Loucy (cell line): ENCODE measurements at regions not wholly inside any gene's neighbourhood (a gene's known extent, or its start where the extent isn't known, plus 50 kb on each side); places are given as distances from the start of the nearest gene placed in this dataset.
"Not testable (repeated sequence)": the region's sequence is repeated elsewhere in the genome, so short reads cannot be mapped to it uniquely, and the experiment has no call there.

Experiments
- H2AFZ ChIP-seq: fragments of 200-600 bp; sonication (generic); 2 replicates; pipeline ENCODE4 v1.6.0; 2016; ENCODE audit warnings: antibody characterized with exemption, mild to moderate bottlenecking, low read length, moderate library complexity
- H3F3A ChIP-seq: fragments of 200-600 bp; 2 replicates; pipeline ENCODE4 v1.6.0; 2016; ENCODE audit warnings: antibody characterized with exemption, low read depth, mild to moderate bottlenecking
- H3K27me3 ChIP-seq: fragments of 200-600 bp; sonication (generic); 2 replicates; pipeline ENCODE4 v1.6.1; 2014; ENCODE audit warnings: low read length, mild to moderate bottlenecking; ENCODE audit not compliant: insufficient read depth, poor library complexity, severe bottlenecking
- H3K36me3 ChIP-seq: fragments of 200-600 bp; sonication (generic); 2 replicates; pipeline ENCODE4 v1.6.1; 2016; ENCODE audit warnings: low read length; ENCODE audit not compliant: insufficient read depth
- H3K4me1 ChIP-seq: fragments of 200-600 bp; sonication (generic); 2 replicates; pipeline ENCODE4 v1.5.1; 2014; ENCODE audit warnings: low read length, mild to moderate bottlenecking; ENCODE audit not compliant: insufficient read depth, poor library complexity, severe bottlenecking
- H3K4me2 ChIP-seq: fragments of 200-600 bp; sonication (generic); 2 replicates; pipeline ENCODE4 v1.6.0; 2014; ENCODE audit warnings: antibody characterized with exemption, low read length, low read depth, mild to moderate bottlenecking; ENCODE audit not compliant: poor library complexity, severe bottlenecking
- H3K4me3 ChIP-seq: fragments of 200-600 bp; sonication (generic); 2 replicates; pipeline ENCODE4 v1.5.1; 2014; ENCODE audit warnings: low read length, mild to moderate bottlenecking, mixed read lengths; ENCODE audit not compliant: poor library complexity, severe bottlenecking
- H3K79me2 ChIP-seq: fragments of 200-600 bp; sonication (generic); 2 replicates; pipeline ENCODE4 v1.6.1; 2014; ENCODE audit warnings: low read length; ENCODE audit not compliant: insufficient read depth
- H3K9ac ChIP-seq: fragments of 200-600 bp; sonication (generic); 2 replicates; pipeline ENCODE4 v1.6.0; 2014; ENCODE audit warnings: mild to moderate bottlenecking, low read depth, low read length, moderate library complexity; ENCODE audit not compliant: poor library complexity, severe bottlenecking
- H3K9me2 ChIP-seq: fragments of 200-600 bp; sonication (generic); replicated peaks from 2 replicates; pipeline ENCODE4 v1.6.1; 2016; ENCODE audit warnings: low read depth, low read length, mixed read lengths
- H3K9me3 ChIP-seq: fragments of 200-600 bp; sonication (generic); 2 replicates; pipeline ENCODE4 v1.6.1; 2014; ENCODE audit warnings: mild to moderate bottlenecking, antibody characterized with exemption, low read length, low read depth; ENCODE audit not compliant: insufficient read depth
- H4K20me1 ChIP-seq: fragments of 200-600 bp; sonication (generic); 2 replicates; pipeline ENCODE4 v1.6.0; 2014; ENCODE audit warnings: antibody characterized with exemption, low read length, mild to moderate bottlenecking; ENCODE audit not compliant: insufficient read depth, poor library complexity, severe bottlenecking
- EZH2phosphoT487 ChIP-seq: fragments of 200-600 bp; IDR thresholded peaks from 2 replicates; pipeline ENCODE4 v1.6.1; 2018; ENCODE audit warnings: antibody characterized with exemption, mild to moderate bottlenecking, moderate library complexity, borderline replicate concordance
- TF ChIP-seq, protein P1 (sequence below): fragments of 200-600 bp; sonication (generic); conservative IDR thresholded peaks from 2 replicates; pipeline ENCODE4 v1.5.1; 2014; ENCODE audit warnings: mild to moderate bottlenecking, antibody characterized with exemption, low read length

DNA sequence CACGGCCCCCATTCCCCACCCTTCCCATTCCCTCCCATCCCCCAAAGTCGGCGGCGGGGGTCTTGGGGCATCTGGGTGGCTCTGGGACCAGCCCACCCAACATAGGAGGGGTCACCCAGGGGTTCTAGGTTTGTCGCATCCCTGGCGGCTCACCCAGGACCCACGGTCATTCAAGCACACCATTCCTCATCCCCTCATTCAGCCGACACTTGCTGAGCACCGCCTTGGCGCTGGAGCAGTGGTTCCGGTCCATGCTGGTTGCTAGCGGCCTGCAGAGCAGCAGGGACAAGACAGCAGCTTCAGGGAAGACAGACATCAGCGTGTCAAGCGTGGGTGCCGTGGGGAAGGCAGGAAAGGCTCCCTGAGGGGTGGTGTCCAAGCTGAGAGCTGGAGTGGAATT lies 50.5 kb upstream of the OTOS start:
- Histone ChIP-seq H3K4me1 (no peaks in the 10 kb centered on the region), H3K27me3 (no peaks in the 10 kb centered on the region), H3K36me3 (no peaks in the 10 kb centered on the region), H3K4me2 (no peak overlapping the region), H2AFZ (no peak overlapping the region), H4K20me1 (no peaks in the 10 kb centered on the region), H3K4me3 (no peak overlapping the region), H3K9me3 (peaks cover 10% of the 10 kb centered on the region; the same call in 1 of the 2 replicates), H3F3A (no peaks in the 10 kb centered on the region), H3K9ac (no peak overlapping the region), H3K9me2 (no peaks in the 10 kb centered on the region), H3K79me2 (no peaks in the 10 kb centered on the region)
- TF ChIP-seq, protein P1, sequence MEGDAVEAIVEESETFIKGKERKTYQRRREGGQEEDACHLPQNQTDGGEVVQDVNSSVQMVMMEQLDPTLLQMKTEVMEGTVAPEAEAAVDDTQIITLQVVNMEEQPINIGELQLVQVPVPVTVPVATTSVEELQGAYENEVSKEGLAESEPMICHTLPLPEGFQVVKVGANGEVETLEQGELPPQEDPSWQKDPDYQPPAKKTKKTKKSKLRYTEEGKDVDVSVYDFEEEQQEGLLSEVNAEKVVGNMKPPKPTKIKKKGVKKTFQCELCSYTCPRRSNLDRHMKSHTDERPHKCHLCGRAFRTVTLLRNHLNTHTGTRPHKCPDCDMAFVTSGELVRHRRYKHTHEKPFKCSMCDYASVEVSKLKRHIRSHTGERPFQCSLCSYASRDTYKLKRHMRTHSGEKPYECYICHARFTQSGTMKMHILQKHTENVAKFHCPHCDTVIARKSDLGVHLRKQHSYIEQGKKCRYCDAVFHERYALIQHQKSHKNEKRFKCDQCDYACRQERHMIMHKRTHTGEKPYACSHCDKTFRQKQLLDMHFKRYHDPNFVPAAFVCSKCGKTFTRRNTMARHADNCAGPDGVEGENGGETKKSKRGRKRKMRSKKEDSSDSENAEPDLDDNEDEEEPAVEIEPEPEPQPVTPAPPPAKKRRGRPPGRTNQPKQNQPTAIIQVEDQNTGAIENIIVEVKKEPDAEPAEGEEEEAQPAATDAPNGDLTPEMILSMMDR: no peak
- no peak for TF ChIP-seq EZH2phosphoT487

DNA sequence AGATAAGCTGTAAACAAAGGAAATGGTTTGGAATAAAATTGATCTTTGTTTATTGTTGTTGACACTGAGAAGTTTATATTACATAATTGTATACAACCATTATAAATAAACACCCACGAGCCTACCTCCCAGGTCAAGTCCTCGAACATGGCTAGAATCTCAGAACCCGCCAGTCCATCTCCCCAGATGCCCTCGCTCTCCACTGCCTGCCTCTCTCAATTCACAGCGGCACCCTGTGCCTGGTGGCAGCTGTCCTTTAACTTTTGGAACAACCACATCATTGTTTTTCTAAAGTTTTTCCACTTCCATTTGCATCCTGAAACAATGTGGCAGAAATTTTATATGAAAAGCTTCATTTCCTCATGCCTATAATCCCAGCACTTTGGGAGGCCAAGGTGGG lies 52.2 kb upstream of the OTOS start:
- H3K4me3 ChIP-seq: no peak overlapping the region
- H4K20me1 ChIP-seq: no peaks in the 10 kb centered on the region
- no peak for TF ChIP-seq EZH2phosphoT487
- TF ChIP-seq, protein P1: no peak
- no peak overlapping the region for H3K4me2 ChIP-seq
- H3K27me3 ChIP-seq: no peaks in the 10 kb centered on the region
- no peaks in the 10 kb centered on the region for H3K9me2 ChIP-seq
- H3K4me1 ChIP-seq: no peaks in the 10 kb centered on the region
- H2AFZ ChIP-seq: no peak overlapping the region
- no peak overlapping the region for H3K9ac ChIP-seq
- no peaks in the 10 kb centered on the region for H3K36me3 ChIP-seq
- H3K9me3 ChIP-seq: peaks cover 2% of the 10 kb centered on the region; the same call in 1 of the 2 replicates
- no peaks in the 10 kb centered on the region for H3F3A ChIP-seq
- no peaks in the 10 kb centered on the region for H3K79me2 ChIP-seq

DNA sequence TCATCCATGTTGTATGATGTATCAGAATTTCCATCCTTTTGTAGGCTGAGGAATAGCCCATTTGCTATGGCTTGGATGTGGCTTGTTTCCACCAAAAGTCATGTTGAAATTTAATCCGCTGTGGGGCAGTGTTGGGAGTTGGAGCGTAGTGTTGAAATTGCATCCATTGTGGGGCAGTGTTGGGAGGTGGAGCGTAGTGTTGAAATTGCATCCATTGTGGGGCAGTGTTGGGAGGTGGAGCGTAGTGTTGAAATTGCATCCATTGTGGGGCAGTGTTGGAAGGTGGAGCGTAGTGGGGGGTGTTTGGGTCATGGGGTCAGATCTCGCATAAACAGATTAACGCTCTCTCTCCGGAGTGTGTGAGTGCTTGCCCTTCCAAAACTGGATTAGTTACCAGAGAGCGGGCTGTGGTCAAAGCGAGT lies 53.9 kb upstream of the OTOS start:
- H3K9me3 ChIP-seq, H3K4me1 ChIP-seq, H3K79me2 ChIP-seq, H3K4me2 ChIP-seq, H3K9ac ChIP-seq, H3K4me3 ChIP-seq, H3K36me3 ChIP-seq, H3F3A ChIP-seq, H2AFZ ChIP-seq, H3K9me2 ChIP-seq, H4K20me1 ChIP-seq, H3K27me3 ChIP-seq: not testable (repeated sequence)

DNA sequence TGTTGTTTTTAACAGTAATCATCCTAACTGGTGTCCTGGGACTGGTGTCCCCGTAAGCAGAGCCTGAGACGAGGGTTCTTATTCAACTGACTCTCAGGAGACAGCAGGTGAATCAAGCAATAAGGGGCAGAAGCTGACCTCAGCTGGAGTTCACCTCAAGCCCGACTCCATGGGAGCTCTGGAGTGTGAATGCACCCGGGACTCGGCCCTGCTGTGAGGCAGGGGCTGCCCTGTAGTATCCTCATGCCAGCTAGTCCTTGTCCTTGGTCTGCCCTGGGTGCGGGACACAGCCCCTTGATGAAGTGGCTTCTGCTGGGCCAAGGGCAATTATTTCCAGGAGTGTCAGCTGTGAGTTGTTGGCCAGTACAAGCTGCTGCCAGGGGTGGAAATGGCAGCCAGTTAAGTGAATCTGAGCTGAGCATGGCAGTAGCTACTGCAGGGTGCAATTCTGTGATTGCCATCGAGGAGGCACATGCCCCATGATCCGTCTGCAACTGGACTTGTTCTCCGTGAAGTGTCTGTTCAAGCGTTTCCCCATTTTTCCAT lies 54.9 kb upstream of the OTOS start:
- no peaks in the 10 kb centered on the region for H3K4me1 ChIP-seq
- no peaks in the 10 kb centered on the region for H3K9me3 ChIP-seq
- no peaks in the 10 kb centered on the region for H4K20me1 ChIP-seq
- no peak overlapping the region for H3K4me3 ChIP-seq
- H3K9ac ChIP-seq: no peak overlapping the region
- H3F3A ChIP-seq: no peaks in the 10 kb centered on the region
- H2AFZ ChIP-seq: no peak overlapping the region
- no peak for TF ChIP-seq EZH2phosphoT487
- TF ChIP-seq, protein P1: no peak
- no peaks in the 10 kb centered on the region for H3K9me2 ChIP-seq
- H3K27me3 ChIP-seq: no peaks in the 10 kb centered on the region
- H3K4me2 ChIP-seq: no peak overlapping the region
- no peaks in the 10 kb centered on the region for H3K36me3 ChIP-seq
- H3K79me2 ChIP-seq: no peaks in the 10 kb centered on the region
